GM10266 (cell line): ENCODE measurements at regions not wholly inside any gene's neighbourhood (a gene's known extent, or its start where the extent isn't known, plus 50 kb on each side); places are given as distances from the start of the nearest gene placed in this dataset.

Source experiments
- DNase-seq: peaks from one replicate; pipeline ENCODE4 v3.0.0; 2012; ENCODE audit errors: extremely low spot score
- CTCF ChIP-seq: IDR thresholded peaks from 2 replicates; pipeline ENCODE4 v1.5.1; 2012; ENCODE audit warnings: mild to moderate bottlenecking, low read depth; ENCODE audit not compliant: control insufficient read depth, insufficient read depth; ENCODE audit errors: missing control alignments

GRCh38 chr6:45816674-45817297 lies 198.9 kb downstream of the CLIC5 start:
- DNase-seq = no peak
- TF ChIP-seq CTCF = no peak

DNA sequence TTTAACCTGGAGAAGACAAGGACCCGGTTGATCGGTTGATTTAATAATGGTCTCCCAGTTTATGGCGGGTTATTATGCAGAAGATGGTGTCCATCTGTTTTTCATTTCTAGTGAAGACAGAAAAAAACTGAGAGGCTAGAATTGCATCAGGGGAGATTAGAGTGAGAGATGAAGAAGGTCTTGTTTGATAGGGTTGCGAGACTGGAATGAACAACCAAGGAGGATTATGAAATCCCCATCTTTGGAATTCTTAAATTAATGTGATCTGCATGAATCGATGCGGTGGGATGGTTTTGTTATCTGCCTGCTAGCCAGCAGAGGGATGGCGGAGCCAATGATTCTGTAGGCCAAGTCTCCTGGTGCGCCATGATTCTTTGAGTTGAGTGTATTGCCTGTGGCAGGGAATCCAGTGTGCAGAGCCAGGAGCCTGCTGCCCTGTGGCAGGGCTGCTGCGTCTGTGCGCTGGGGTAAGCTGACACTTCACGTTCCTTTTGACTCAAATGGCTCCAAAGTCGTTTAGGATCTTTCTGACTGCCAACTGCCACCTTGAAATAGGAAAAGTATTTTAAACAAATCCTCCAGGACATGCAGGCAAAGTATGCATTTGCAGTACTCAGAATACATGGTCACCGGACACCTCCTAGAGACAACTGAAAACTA lies 200.1 kb downstream of the CLIC5 start:
- TF ChIP-seq CTCF = no peak

GRCh38 chr6:45814772-45815171 lies 200.9 kb downstream of the CLIC5 start:
- DNase-seq = no peak
- no peak for TF ChIP-seq CTCF

More for the DNA sequence above, 200.1 kb downstream of the CLIC5 start:
- DNase-seq = no peak

- no peak for DNase-seq
- TF ChIP-seq CTCF = no peak
Observed at GRCh38 chr6:45813943-45814342, 201.7 kb downstream of the CLIC5 start.

DNA sequence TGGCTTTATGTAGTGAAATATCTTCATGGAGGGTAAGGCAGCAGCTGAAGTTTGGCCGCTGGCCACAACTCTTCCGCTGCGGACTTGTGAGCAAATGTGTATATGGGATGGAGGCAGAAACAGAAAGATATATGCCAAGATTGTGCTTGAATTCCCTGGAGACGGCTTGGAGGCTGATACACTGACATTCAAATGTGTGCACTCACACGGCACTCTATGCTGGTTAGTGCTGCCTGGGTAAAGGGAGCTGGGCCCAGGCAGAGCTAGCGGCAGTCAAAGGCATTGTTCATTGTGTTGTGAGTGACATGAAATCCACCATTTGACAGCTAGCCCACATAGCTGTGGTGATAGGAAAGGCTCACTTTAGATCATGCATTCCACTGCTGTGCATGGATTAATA lies 202.7 kb downstream of the CLIC5 start:
- DNase-seq = no peak
- TF ChIP-seq CTCF = no peak

GRCh38 chr6:45808917-45809316 lies 206.7 kb downstream of the CLIC5 start:
- DNase-seq = no peak
- TF ChIP-seq CTCF = no peak

GRCh38 chr6:45808042-45808645 lies 207.5 kb downstream of the CLIC5 start:
- DNase-seq = no peak
- no peak for TF ChIP-seq CTCF
